ENCODE measurements at regions not wholly inside any gene's neighbourhood (a gene's known extent, or its start where the extent isn't known, plus 50 kb on each side); places are given as distances from the start of the nearest gene placed in this dataset.

GRCh38 chrX:57977992-57978391 lies 67.7 kb upstream of the ZXDA start:
- intact Hi-C loops (cut with DNase I): no loop called here

GRCh38 chrX:57964975-57965374 lies 54.7 kb upstream of the ZXDA start:
- intact Hi-C loops (cut with DNase I): no loop called here
- 60 to 77% (median 67%) methylated on average over 1 of the region's 1 CpG for WGBS, 3 donors
- Histone ChIP-seq H3K4me3 (no peak overlapping the region), H3K4me1 (ENCODE audit: insufficient read depth) (no peaks in the 10 kb centered on the region), H3K36me3 (no peaks in the 10 kb centered on the region), H3K27ac (no peak overlapping the region), H3K9me3 (peaks cover 0 to 6% of the 10 kb centered on the region in 2 donors), H3K27me3 (no peaks in the 10 kb centered on the region)
- no peak for DNase-seq
- TF ChIP-seq CTCF (IDR thresholded peaks at IDR 0.05) (no peak), EP300 (IDR thresholded peaks at IDR 0.05) (no peak), POLR2A (IDR thresholded peaks at IDR 0.05) (no peak)

More at GRCh38 chrX:57977992-57978391, 67.7 kb upstream of the ZXDA start:
- no peak for DNase-seq
- no peaks in the 10 kb centered on the region for H3K4me1 ChIP-seq (ENCODE audit: insufficient read depth)
- 25 to 42% (median 30%) methylated on average over 6 of the region's 6 CpGs for WGBS, 3 donors
- H3K27ac ChIP-seq: no peak overlapping the region
- no peaks in the 10 kb centered on the region for H3K27me3 ChIP-seq
- H3K4me3 ChIP-seq: no peak overlapping the region
- H3K9me3 ChIP-seq: no peaks in the 10 kb centered on the region
- no peaks in the 10 kb centered on the region for H3K36me3 ChIP-seq
- no peak for TF ChIP-seq EP300 (IDR thresholded peaks at IDR 0.05)
- TF ChIP-seq CTCF (IDR thresholded peaks at IDR 0.05): no peak
- no peak for TF ChIP-seq POLR2A (IDR thresholded peaks at IDR 0.05)

Measured in ovary (tissue), 7 donors.